ENCODE measurements at regions not wholly inside any gene's neighbourhood (a gene's known extent, or its start where the extent isn't known, plus 50 kb on each side); places are given as distances from the start of the nearest gene placed in this dataset.

DNA sequence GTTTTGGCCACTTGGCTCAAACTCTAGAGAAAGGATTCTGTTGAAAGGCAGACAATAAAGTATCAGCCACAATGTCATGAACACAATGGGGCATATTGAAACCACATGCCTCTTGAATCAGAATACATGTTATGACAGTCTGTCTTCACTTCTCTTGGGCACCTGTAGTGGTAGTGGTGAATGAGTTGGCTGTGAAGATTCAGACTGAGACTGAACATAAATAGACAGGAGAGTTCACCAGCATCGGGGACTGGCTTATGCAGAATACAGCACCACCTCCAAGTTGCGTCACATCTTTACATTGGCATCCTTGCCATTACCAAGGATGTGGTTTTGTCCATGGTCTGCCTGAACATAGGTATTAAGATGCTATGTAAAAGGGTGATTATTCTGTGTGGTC, 336.8 kb downstream of the MYCN start:
- TF ChIP-seq ZNF565 (CRISPR knock-in tag; conservative IDR thresholded peaks at IDR 0.05; ENCODE audit: low read depth) (no peak), ZNF70 (CRISPR knock-in tag; IDR thresholded peaks at IDR 0.05) (no peak)
- ATAC-seq = no peak

DNA sequence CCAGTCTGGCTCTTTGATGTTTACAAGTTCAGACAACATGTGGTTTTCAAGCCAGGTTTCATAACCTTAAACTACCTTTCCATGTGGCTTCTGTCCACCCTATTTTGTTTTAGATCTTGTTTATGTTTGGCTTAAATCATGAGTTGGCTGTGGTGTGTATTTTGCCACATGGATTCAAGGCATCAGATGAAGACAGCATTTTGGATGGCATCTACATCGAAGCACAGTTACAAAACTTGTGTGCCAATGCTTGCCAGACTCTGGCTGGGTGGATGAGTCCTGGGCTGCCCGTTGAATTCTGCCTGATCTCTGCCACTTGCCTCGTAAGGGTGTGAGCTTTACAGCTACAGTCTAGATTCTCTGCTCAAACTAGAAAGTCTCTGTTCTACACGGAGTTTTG, 335.3 kb downstream of the MYCN start:
- no peak for ATAC-seq
- TF ChIP-seq ARNTL (CRISPR knock-in tag; IDR thresholded peaks at IDR 0.05; ENCODE audit: borderline replicate concordance, low read depth) (no peak), GLIS3 (CRISPR knock-in tag; IDR thresholded peaks at IDR 0.05) (no peak), CSDC2 (CRISPR knock-in tag; IDR thresholded peaks at IDR 0.05) (no peak), ZFP30 (CRISPR knock-in tag; IDR thresholded peaks at IDR 0.05) (no peak), BACH2 (CRISPR knock-in tag; IDR thresholded peaks at IDR 0.05; ENCODE audit: borderline replicate concordance) (no peak), TOX (CRISPR knock-in tag; IDR thresholded peaks at IDR 0.05; ENCODE audit: borderline replicate concordance) (no peak), ZFP3 (CRISPR knock-in tag; IDR thresholded peaks at IDR 0.05) (no peak), RARB (CRISPR knock-in tag; IDR thresholded peaks at IDR 0.05) (no peak), ZNF70 (CRISPR knock-in tag; IDR thresholded peaks at IDR 0.05) (no peak), OSR1 (CRISPR knock-in tag; IDR thresholded peaks at IDR 0.05) (no peak), ZNF565 (CRISPR knock-in tag; conservative IDR thresholded peaks at IDR 0.05; ENCODE audit: low read depth) (no peak), PPARA (CRISPR knock-in tag; IDR thresholded peaks at IDR 0.05; ENCODE audit: borderline replicate concordance) (no peak), ESRRG (CRISPR knock-in tag; IDR thresholded peaks at IDR 0.05) (no peak), ZNF8 (CRISPR knock-in tag; IDR thresholded peaks at IDR 0.05) (no peak), TCF4 (CRISPR knock-in tag; IDR thresholded peaks at IDR 0.05; ENCODE audit: borderline replicate concordance) (no peak)
- TF ChIP-seq, protein P1, sequence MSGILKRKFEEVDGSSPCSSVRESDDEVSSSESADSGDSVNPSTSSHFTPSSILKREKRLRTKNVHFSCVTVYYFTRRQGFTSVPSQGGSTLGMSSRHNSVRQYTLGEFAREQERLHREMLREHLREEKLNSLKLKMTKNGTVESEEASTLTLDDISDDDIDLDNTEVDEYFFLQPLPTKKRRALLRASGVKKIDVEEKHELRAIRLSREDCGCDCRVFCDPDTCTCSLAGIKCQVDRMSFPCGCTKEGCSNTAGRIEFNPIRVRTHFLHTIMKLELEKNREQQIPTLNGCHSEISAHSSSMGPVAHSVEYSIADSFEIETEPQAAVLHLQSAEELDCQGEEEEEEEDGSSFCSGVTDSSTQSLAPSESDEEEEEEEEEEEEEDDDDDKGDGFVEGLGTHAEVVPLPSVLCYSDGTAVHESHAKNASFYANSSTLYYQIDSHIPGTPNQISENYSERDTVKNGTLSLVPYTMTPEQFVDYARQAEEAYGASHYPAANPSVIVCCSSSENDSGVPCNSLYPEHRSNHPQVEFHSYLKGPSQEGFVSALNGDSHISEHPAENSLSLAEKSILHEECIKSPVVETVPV (CRISPR knock-in tag; IDR thresholded peaks at IDR 0.05) = no peak
- TF ChIP-seq, protein P2, sequence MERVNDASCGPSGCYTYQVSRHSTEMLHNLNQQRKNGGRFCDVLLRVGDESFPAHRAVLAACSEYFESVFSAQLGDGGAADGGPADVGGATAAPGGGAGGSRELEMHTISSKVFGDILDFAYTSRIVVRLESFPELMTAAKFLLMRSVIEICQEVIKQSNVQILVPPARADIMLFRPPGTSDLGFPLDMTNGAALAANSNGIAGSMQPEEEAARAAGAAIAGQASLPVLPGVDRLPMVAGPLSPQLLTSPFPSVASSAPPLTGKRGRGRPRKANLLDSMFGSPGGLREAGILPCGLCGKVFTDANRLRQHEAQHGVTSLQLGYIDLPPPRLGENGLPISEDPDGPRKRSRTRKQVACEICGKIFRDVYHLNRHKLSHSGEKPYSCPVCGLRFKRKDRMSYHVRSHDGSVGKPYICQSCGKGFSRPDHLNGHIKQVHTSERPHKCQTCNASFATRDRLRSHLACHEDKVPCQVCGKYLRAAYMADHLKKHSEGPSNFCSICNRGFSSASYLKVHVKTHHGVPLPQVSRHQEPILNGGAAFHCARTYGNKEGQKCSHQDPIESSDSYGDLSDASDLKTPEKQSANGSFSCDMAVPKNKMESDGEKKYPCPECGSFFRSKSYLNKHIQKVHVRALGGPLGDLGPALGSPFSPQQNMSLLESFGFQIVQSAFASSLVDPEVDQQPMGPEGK (CRISPR knock-in tag; IDR thresholded peaks at IDR 0.05; ENCODE audit: borderline replicate concordance) = no peak
- TF ChIP-seq, protein P3, sequence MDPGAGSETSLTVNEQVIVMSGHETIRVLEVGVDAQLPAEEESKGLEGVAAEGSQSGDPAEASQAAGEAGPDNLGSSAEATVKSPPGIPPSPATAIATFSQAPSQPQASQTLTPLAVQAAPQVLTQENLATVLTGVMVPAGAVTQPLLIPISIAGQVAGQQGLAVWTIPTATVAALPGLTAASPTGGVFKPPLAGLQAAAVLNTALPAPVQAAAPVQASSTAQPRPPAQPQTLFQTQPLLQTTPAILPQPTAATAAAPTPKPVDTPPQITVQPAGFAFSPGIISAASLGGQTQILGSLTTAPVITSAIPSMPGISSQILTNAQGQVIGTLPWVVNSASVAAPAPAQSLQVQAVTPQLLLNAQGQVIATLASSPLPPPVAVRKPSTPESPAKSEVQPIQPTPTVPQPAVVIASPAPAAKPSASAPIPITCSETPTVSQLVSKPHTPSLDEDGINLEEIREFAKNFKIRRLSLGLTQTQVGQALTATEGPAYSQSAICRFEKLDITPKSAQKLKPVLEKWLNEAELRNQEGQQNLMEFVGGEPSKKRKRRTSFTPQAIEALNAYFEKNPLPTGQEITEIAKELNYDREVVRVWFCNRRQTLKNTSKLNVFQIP (CRISPR knock-in tag; IDR thresholded peaks at IDR 0.05; ENCODE audit: borderline replicate concordance, low read depth) = no peak
- TF ChIP-seq, protein P4, sequence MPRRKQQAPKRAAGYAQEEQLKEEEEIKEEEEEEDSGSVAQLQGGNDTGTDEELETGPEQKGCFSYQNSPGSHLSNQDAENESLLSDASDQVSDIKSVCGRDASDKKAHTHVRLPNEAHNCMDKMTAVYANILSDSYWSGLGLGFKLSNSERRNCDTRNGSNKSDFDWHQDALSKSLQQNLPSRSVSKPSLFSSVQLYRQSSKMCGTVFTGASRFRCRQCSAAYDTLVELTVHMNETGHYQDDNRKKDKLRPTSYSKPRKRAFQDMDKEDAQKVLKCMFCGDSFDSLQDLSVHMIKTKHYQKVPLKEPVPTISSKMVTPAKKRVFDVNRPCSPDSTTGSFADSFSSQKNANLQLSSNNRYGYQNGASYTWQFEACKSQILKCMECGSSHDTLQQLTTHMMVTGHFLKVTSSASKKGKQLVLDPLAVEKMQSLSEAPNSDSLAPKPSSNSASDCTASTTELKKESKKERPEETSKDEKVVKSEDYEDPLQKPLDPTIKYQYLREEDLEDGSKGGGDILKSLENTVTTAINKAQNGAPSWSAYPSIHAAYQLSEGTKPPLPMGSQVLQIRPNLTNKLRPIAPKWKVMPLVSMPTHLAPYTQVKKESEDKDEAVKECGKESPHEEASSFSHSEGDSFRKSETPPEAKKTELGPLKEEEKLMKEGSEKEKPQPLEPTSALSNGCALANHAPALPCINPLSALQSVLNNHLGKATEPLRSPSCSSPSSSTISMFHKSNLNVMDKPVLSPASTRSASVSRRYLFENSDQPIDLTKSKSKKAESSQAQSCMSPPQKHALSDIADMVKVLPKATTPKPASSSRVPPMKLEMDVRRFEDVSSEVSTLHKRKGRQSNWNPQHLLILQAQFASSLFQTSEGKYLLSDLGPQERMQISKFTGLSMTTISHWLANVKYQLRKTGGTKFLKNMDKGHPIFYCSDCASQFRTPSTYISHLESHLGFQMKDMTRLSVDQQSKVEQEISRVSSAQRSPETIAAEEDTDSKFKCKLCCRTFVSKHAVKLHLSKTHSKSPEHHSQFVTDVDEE (CRISPR knock-in tag; IDR thresholded peaks at IDR 0.05) = no peak
- TF ChIP-seq, protein P5, sequence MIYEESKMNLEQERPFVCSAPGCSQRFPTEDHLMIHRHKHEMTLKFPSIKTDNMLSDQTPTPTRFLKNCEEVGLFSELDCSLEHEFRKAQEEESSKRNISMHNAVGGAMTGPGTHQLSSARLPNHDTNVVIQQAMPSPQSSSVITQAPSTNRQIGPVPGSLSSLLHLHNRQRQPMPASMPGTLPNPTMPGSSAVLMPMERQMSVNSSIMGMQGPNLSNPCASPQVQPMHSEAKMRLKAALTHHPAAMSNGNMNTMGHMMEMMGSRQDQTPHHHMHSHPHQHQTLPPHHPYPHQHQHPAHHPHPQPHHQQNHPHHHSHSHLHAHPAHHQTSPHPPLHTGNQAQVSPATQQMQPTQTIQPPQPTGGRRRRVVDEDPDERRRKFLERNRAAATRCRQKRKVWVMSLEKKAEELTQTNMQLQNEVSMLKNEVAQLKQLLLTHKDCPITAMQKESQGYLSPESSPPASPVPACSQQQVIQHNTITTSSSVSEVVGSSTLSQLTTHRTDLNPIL (CRISPR knock-in tag; IDR thresholded peaks at IDR 0.05; ENCODE audit: low read depth) = no peak

DNA sequence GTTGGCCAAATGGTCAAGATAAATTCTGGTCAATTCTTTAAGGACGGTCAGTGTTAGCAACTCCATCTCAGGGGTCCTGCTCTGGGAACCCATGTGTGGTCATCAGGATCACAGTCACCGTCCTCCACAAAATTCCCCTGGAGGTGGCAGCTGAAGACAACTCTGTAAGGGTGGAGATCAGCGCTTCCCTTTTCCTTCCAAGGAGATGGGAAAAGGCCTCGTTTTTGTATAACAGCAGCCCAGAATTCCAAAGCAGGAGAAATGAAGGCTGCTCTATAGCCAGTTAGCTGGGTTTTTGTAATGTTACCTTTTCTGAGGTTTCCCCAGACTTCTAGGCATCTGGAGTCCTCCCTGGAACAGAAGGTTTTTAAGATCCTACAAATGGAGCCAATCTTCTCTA, 334.8 kb downstream of the MYCN start:
- no peak for ATAC-seq
- TF ChIP-seq ESRRG (CRISPR knock-in tag; IDR thresholded peaks at IDR 0.05) = no peak
- TF ChIP-seq CSDC2 (CRISPR knock-in tag; IDR thresholded peaks at IDR 0.05) = no peak
- TF ChIP-seq ISL1 (CRISPR knock-in tag; IDR thresholded peaks at IDR 0.05) = no peak
- no peak for TF ChIP-seq ARNTL (CRISPR knock-in tag; IDR thresholded peaks at IDR 0.05; ENCODE audit: borderline replicate concordance, low read depth)
- TF ChIP-seq SNAI2 (CRISPR knock-in tag; IDR thresholded peaks at IDR 0.05) = no peak
- no peak for TF ChIP-seq ZFP3 (CRISPR knock-in tag; IDR thresholded peaks at IDR 0.05)
- no peak for TF ChIP-seq ZC3H10 (CRISPR knock-in tag; IDR thresholded peaks at IDR 0.05)
- no peak for TF ChIP-seq PPARA (CRISPR knock-in tag; IDR thresholded peaks at IDR 0.05; ENCODE audit: borderline replicate concordance)
- no peak for TF ChIP-seq ZNF70 (CRISPR knock-in tag; IDR thresholded peaks at IDR 0.05)
- no peak for TF ChIP-seq BACH2 (CRISPR knock-in tag; IDR thresholded peaks at IDR 0.05; ENCODE audit: borderline replicate concordance)
- TF ChIP-seq, protein P1 (CRISPR knock-in tag; IDR thresholded peaks at IDR 0.05) = no peak
- TF ChIP-seq TCF4 (CRISPR knock-in tag; IDR thresholded peaks at IDR 0.05; ENCODE audit: borderline replicate concordance) = no peak
- TF ChIP-seq, protein P2 (CRISPR knock-in tag; IDR thresholded peaks at IDR 0.05; ENCODE audit: borderline replicate concordance) = no peak
- no peak for TF ChIP-seq ZFP30 (CRISPR knock-in tag; IDR thresholded peaks at IDR 0.05)
- no peak for TF ChIP-seq TOX (CRISPR knock-in tag; IDR thresholded peaks at IDR 0.05; ENCODE audit: borderline replicate concordance)
- no peak for TF ChIP-seq ZNF565 (CRISPR knock-in tag; conservative IDR thresholded peaks at IDR 0.05; ENCODE audit: low read depth)
- no peak for TF ChIP-seq GLIS3 (CRISPR knock-in tag; IDR thresholded peaks at IDR 0.05)
